Cerebellar nuclear complex (tissue), 1 donor: ENCODE measurements at regions not wholly inside any gene's neighbourhood (a gene's known extent, or its start where the extent isn't known, plus 50 kb on each side); places are given as distances from the start of the nearest gene placed in this dataset.
A peak's percentile ranks its signal among the peaks of the same experiment; 100 is the strongest.

ENCODE experiments used
- DNase-seq, 2 experiments: peaks; one replicate each; lab custom pipeline; 2025; lab: John Stamatoyannopoulos, UW

DNA sequence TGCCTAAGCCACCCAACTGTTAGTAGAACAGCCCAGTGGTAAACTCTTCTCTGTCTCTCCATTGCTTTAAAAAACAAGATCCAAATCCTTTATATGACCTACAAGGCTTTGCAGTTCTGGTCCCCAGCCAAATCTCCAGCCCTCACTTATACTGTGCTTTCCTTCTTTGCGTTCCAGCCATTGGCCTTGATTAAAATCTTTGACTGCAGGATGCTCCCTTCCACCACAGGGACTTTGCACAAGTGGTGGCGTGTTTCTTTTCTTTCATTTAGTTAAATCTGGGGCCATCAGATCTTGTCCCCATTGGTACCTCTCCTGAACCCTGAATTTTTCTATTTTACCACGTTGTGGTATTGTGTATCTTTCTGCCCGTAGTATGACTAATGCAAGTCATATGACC is 183.7 kb downstream of the VRK1 start:
- no peak for DNase-seq

DNA sequence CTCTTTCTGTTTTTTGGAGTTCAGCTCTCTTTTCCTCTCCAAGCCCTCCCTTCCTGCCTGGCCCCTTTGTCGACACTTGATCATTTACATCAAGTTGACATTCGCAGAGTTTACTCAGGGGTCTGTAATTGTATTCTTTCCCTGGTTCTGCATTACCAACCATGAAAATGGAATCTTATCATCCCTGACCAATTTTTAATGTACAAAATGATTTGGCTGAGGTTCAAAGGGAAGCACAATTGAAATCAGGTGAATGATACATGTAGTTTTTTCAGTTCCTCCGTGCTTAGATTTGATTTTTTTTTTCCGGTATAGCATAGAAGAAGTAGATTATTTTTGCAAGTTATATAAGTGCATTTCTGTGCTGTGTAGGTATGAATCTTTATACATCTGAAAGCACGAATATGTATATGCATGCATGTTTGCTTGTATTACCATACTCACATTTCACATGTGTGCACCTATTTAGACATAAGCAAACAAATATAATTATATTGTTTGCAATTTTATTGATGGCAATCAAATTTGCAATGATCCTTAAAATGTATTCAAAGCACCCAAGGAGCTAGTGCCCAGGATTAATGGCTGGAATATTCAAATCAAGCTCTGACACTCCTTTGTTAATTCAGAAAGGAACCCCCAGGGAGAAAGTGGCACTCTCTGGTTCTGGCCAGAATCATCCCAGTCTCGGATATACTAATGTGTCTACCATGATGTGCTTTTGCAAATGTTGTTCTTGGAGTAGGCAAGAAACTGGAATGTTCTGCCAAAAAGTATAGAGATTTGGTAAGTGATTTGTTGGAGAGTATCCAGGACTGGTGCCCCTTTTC is 189.3 kb downstream of the VRK1 start:
- DNase-seq: no peak

DNA sequence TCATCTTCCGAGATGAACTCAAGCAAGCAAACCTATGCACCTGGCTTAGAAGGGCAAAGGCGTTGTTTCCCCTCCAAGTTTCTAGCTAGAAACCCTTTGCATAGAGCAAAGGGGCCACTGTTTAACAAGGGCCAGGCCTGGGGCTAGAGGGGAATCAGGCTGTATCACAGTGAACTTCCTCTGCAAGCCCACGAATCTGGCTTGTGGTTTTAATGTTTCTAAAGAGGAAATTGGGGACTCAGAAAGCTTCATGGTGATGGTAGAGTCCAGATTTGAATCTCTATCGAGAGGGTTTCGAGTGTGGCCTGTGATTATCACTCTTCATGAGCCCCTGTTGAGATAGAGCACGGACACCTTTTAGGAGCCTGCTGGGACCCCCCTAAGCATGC is 189.9 kb downstream of the VRK1 start:
- no peak for DNase-seq

DNA sequence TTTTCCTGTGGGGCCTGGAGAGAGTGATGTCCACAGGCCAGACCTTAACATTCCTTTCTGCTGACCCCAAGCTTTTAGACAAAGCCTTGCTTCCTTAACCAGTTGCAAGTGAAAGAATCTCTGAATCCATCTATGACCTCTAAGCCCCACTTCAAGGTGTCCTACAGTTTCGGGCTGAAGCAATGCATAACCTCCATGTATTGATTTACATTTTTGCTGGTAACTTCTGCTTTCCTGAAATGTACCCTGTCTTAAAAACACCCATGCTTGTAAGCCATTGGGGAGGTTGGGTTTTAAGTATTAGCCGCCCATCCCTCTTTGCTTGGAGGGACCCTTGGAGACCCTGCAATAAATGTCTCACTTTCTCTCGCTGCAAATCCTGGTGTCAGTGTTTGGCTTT is 190.6 kb downstream of the VRK1 start:
- no peak for DNase-seq

DNA sequence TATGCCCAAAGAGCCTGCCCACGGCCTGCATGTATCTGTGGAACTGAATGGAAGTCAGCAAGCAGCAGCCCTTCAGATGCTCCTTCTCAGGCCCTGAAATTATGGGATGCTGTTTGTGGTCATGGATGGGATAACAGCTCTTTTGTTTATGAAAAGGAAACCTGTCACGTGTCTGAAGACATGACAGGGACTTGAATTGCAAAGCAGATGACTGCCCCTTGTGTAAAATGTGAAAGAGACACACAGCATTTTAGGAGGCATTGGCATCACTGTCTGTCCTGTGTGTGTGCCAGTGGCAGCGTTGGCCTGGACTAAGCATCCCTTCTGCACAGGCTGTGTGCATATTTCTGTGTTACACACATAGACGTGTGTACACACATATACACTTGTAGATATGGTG is 192.1 kb downstream of the VRK1 start:
- DNase-seq: no peak

DNA sequence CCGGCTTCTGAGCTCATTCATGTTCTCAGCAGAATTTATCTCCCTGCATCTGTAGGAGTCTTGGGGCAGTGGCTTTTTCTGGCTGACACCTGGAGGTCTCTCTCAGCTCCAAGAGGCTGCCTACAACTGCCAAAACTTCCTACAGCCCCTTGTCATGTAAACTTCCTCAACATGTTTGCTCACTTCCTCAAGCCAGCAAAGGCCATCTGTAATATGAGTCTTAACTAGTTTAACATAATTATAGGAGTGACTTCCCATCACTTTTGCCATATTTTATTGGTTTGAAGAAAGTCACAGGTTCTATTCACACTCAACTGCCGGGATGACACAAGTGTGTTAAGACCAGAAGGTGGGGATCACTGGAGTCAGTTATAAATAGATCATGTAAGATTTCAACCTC is 194.0 kb downstream of the VRK1 start:
- DNase-seq: no peak

DNA sequence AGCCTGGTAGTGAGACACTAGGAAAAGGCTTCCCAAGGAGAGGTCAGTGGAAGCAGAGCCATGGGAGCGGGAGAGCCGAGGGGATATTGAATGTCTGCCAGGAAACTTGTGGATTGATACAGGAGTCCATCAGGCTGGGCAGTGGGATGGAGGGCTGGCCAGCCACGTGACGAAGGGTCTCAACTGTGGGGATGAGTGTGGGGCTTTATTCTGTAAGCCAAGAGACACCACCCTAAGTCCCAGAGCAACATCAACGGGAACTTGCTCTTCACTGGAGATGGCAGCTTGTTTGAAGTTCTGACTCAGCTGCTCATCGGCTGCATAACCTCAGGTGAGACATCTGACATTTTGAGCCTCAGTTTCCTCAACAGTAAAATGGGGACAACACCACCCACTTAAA is 197.8 kb downstream of the VRK1 start:
- DNase-seq: no peak

DNA sequence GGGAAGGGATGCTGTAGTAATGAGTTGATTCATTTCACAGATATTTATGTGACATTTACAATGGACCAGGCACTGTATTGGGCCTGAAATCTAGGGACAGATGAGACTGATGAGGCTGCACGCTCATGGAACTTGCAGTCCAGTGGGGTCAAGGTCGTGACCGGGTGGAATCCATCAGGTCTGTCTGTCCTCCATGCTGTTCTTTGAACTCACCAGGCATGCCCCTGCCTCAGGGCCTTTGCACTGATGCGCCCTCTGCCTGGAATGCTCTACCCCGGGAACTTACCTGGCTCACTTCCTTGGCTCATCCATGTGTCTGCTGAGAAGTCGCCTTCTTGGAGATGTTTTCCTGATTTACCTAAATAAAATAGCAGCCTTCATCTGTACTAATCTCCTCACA is 200.1 kb downstream of the VRK1 start:
- no peak for DNase-seq

DNA sequence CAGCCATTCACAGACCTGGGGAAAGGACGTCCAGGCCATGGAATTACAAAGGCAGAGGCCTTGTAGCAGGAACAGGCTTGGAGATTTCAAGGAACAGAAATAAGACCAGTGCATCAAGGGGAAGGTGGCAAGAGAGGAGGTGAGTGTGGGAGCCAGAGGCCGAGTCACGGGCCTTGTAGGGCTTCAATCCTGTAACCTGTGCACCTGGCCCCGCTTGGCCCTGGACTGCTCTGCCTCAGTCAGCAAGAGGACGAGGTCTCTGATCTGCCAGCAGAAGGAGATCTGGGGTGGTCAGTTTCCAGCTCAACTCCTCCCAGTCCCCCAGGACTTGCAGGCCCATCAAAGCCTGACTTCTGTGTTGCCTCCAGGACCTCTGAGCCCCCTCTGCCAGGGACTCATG is 200.8 kb downstream of the VRK1 start:
- no peak for DNase-seq

DNA sequence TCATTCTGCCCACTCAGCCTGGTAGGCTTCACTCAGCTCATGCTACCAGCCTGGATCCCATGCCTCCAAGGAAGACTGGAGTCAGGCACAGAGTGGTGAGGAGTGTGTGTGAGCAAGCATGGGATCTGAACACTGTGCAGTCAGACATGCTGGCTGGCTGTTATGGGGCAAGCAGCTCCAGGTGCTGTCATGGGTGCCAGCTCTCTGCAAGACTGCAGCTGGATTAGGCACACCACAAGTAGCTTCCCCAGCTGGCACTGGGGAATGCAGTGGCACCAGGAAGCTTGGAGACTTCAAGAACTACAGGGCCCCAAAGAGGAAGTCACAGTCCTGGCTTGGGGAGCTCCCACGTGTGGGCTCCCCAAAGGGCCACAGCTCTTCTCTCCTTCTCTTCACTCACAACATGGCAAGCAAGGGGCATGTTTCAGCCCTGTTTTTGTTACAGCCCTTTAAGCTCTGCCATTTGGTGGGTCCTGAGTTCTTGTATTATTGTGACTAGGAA is 202.5 kb downstream of the VRK1 start:
- DNase-seq: no peak

DNA sequence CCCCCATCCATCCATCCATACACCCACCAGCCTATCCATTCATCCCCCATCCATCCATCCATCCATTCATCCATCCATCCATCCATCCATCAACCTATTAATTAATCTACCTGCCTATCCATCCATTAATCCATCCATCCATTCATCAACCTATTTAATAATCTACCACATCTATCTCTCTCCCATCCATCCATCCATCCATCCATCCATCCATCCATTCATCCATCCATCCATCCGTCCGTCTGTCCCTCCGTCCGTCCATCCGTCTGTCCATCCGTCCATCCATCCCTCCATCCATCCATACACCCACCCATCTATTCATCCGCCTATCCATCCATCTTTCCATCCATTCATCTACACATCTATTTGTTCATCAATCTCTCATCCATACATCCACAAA is 205.3 kb downstream of the VRK1 start:
- no peak for DNase-seq

DNA sequence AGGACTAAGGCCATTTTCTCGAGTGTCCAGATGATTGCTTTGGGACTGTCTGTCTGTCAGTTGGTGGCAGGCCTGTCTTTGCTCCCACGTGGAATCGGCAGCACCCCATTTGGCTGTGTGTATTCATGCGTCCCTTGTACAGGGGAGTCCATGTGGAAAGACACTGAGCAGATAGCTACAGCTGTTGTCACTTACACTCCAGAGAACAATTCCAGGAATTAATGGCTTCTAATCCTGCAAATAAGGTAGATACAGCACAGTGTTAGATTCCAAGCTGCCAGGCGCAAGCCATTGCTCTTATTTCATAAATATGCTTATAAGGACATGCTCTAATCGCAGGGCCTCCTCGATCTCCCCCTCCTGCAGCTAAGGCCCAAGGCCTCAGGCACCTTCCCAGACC is 208.8 kb downstream of the VRK1 start:
- DNase-seq: no peak

DNA sequence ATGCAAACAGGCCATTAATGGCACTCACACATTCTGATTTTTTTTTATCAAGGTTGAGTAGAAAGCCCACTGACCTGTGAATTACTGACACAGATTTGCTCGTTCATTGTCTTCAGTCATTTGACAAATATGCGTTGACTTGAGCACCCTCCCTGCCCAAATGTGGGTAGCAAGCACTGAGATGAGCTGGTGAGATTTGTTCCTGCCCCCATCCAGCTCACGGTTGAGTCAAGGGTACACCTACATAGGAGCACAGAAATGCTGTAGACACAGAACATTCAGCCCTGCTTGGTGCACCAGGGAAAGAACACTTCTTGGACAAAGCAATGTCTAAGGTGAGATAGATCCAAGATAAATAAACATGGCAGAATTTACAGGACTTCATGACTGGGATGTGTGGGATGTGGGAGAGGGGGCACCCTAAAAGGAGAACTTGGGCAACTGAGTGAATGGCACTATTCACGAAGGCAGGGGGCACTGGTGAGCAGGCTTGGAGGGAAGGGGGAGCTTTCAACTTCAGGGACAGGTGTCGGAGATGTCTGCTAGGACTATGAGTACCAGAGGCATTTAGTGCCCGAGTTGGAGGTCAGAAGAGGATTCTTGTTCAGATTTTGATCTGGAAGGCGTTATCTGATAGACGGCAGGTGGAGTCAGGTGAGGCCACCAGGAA is 213.4 kb downstream of the VRK1 start:
- no peak for DNase-seq

DNA sequence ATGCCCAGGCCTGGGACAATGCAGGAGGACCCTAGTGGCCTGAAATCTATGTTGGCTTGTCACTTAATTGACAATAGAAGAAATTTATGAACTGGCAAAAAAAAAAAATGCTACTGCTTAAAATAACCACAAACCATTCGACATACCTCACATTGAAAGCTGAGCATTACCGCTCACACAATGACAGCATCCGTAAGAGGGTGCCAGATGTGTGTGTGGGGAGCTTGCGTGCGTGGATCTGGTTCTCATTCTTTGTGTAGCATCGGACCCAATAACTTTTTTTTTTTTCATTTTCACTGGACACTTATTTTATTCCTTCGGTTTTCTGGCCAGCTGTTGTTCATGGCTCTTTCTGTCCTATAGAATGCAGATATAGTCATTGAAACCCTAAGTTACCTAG is 216.7 kb downstream of the VRK1 start:
- no peak for DNase-seq

DNA sequence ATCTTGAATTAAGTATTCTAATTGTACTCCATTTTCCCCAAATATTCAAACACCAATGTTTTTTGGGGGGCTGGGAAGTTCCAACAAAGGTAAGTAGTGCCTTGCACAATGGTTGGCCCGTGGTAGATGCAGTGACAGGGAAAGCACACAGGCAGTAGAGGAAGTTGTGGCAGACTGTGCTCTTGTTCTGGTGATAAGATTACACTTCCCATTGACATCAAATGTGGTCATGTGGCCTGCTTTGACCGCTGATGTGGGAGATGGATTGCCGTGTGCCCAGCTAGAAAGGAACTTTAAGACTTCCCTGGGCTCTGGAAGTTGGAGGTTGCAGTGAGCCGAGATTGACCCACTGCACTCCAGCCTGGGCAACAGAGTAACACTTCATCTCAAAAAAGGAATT is 223.8 kb downstream of the VRK1 start:
- DNase-seq: no peak

DNA sequence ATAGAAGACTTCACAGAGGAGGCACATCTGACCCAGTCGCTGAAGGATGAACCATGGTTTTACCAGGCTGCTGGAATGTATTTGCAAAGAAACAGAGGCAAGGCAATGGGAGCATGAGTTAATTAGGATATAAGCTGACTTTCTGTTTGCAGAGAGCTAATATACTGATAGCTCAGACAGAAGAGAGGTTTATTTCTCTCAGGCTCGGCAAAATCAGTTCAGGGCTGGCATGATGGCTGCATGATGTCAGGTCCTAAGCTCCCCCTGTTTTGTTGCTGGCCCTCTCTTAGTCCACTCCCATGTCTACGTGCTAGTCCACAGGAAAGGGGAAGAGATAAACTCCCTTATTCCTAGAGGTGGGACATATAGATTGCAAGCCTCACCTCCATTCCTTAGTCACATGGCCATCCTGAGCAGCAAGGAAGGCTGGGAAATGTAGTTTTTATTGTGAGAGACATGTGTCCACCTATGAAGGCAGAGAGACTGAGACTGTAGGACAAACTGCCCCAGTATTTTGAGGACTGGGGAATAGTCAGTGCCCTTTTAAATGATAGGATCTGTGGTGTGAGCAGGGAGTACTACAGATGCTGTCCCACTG is 224.5 kb downstream of the VRK1 start:
- DNase-seq: no peak

DNA sequence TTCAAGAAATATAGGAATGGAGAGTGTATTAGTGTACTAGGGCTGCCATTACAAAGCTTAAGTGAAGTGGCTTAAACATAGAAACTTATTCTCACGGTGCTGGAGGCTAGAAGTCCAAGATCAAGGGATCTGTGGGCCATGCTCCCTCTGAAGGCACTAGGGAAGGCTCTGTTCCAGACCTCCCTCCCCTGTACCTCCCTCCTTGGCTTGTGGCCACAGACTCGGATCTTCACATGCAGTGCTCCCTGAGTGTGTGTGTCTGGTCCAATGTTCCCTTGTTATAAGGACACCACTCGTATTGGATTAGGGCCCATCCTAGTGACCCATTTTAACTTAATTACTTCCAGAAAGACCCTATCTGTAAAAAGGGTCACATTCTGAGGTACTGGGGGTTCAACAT is 225.6 kb downstream of the VRK1 start:
- peak in 1 of 2 experiments; percentile 9 for DNase-seq

DNA sequence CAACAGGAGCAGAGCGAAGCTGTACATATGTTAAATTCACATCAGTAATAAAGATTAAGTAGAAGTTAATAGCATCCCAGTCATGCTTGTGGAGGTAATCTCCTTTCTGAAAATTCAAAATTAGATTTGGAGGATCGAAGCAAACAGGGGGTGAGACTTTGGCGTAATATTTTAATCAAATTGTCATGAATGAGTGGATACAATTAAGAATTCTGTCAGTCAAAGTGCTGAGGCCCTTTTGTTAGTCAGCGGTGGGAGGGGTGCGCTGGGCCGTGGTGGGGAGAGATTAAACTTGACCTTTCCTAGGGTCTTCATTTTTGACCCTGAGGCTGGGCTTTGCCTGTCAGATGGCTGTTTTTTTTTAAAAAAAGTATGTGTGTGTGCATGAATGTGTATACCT is 226.7 kb downstream of the VRK1 start:
- DNase-seq: no peak

DNA sequence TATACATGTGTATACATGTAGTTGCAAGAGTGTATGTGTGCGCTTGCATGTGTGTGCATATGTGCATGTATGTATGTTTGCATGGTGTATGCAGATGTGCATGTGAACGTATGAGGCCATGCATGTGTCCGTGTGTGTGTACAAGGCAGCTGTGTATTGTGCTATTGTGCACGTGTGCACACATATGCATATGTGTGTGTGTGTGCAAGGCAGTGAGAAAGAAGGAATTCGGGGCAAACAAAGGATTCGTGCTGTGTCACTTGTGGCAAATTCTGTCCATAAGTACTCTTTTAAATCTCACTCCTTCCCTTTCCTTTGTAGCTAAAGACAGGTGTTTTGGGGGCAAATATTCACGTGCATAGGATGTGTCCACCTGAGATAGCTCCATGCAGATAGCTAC is 227.1 kb downstream of the VRK1 start:
- DNase-seq: no peak

DNA sequence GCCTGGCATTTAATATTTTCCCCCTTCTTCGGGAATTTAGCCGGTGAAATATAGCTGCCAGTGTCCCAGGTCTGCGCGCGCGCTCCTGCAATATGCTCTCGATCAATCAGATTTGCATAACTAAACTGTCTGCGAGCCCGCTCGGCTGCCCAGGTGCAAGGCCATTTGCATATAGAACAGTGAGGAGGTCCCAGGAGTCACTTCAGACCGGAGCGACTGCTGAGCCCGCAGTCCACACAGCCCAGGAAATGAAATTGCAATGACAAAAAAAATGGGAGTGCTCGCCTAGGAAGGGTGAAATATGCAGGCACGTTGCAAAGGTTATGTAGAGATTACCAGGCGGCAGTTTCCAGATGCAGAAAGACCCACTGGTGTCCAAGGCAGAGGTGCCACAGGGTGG is 228.5 kb downstream of the VRK1 start:
- DNase-seq: no peak

DNA sequence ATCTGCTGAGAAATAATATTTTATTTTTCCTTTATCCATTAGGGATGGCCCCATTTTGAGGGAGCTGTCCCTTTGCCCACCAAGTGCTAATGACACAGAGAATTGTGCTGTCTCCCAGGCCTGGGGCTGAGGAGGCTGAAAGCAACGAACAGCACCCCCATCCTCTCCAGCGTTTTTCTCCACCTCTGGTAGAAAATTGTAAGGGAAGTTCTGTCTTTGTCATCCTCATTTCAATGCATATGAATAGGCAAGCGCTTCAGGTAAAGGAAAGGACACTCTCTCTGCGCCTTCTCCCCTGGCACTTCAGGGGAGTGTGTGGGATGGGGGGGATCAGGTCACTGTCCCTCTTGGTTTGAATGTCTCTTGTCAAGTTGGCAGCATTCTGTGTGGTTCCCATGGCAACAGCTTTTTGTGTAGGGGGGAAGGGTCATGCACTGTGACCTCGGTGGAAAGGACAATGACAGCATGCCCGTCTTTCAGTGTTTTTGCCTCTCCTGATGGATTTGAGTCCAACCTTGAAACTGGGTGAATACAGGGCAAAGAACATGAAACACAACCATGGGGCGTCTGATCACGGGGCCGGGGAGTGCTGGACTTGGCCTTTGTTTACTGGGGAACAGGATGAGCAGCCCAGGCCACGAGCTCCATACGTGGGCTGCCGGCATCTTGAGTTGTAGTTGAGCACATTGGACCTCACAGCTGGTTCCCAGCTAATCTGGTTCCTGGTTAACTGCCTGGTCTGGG is 230.2 kb downstream of the VRK1 start:
- no peak for DNase-seq

DNA sequence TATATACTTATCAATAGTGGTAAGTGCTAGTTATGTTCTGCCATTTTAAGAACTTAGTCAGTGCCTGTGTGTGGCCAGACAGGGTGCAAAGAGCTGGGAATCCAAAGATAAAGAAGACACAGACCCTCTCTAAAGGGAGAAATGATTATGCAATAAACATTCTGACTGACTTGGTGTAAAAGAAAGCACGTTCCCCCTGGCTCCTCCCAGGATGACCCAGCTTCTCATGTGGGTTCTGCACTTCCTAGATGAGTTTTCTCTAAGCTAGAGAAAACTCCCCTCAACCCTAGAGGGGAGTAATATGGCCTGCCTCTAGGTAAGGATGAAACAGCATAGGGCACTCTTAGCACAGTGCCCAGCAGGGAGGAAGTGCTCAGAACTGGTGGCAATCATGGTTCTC is 231.2 kb downstream of the VRK1 start:
- no peak for DNase-seq

DNA sequence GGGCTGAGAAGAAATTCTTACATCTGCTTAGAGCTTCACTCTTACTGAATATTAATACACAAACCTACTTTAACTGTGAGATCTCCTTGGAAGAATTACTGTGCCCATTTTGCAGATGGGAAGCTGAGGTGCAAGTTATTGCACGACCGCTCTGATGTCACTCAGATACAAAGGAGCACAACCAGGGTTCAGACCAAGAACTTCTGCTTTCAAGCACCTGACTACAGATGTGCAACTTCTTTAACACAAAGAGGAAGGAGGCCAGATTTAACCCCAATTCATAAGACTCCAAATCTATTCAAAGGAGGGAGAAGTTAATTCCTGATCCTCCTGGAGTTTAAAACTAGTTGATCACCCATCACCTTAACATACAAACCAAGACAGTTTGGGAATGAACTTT is 232.6 kb downstream of the VRK1 start:
- DNase-seq: no peak
